Gastrocnemius medialis (tissue), 4 donors: ENCODE measurements at regions not wholly inside any gene's neighbourhood (a gene's known extent, or its start where the extent isn't known, plus 50 kb on each side); places are given as distances from the start of the nearest gene placed in this dataset.

Experiments
- POLR2A ChIP-seq, 2 donors: fragments of 450-650 bp; IDR thresholded peaks; one replicate each; pipeline ENCODE4 v1.6.1; 2017; ENCODE audit warnings: antibody characterized with exemption in 2 of 2, mild to moderate bottlenecking in 2 of 2, moderate library complexity in 2 of 2
- TF ChIP-seq, protein P1 (sequence below), 5 experiments: fragments of 450-650 bp in 3 of 5; fragments of 200-600 bp in 2 of 5; sonication (generic) in 2 of 5; IDR thresholded peaks in 4 of 5; conservative IDR thresholded peaks in 1 of 5; 1 replicate in 4 of 5; 2 replicates in 1 of 5; pipeline ENCODE4 v1.5.1; 2016 to 2019; ENCODE audit warnings: antibody characterized with exemption in 5 of 5, mild to moderate bottlenecking in 3 of 5, moderate library complexity in 3 of 5

DNA sequence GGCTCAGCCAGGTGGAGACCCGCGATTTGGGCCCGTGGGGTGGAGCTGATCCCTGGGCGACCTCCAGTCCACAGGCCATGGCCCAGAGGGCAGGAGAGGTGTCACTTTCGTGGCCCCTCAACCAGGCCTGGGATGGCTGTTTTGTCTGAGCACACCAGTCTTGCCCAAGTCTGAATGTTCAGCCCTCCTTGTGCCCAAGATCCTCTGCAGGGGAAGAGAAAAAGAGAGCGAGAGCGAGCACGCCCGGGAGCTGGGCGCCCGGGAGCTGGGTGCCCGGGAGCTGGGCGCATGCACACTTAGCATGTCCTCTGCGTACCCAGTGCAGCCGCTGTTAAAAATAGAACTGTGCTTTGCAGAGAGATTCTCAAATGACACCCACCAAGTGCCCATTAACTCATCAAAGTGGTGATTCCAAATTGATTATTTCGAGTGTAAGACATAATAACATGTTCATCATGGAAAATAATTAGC, 403.3 kb upstream of the TNRC6C start:
- TF ChIP-seq POLR2A (IDR thresholded peaks at IDR 0.05): peak; percentile 23 to 32
- TF ChIP-seq, protein P1, sequence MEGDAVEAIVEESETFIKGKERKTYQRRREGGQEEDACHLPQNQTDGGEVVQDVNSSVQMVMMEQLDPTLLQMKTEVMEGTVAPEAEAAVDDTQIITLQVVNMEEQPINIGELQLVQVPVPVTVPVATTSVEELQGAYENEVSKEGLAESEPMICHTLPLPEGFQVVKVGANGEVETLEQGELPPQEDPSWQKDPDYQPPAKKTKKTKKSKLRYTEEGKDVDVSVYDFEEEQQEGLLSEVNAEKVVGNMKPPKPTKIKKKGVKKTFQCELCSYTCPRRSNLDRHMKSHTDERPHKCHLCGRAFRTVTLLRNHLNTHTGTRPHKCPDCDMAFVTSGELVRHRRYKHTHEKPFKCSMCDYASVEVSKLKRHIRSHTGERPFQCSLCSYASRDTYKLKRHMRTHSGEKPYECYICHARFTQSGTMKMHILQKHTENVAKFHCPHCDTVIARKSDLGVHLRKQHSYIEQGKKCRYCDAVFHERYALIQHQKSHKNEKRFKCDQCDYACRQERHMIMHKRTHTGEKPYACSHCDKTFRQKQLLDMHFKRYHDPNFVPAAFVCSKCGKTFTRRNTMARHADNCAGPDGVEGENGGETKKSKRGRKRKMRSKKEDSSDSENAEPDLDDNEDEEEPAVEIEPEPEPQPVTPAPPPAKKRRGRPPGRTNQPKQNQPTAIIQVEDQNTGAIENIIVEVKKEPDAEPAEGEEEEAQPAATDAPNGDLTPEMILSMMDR (IDR thresholded peaks at IDR 0.05 in 4 of 5, conservative IDR thresholded peaks at IDR 0.05 in 1 of 5): no peak
